Femur (tissue), 1 donor: ENCODE measurements at regions not wholly inside any gene's neighbourhood (a gene's known extent, or its start where the extent isn't known, plus 50 kb on each side); places are given as distances from the start of the nearest gene placed in this dataset.
A peak's percentile ranks its signal among the peaks of the same experiment; 100 is the strongest.
"Not testable (repeated sequence)": the region's sequence is repeated elsewhere in the genome, so short reads cannot be mapped to it uniquely, and the experiment has no call there.

Experiments used
- DNase-seq: peaks from one replicate; pipeline ENCODE4 v3.0.0-alpha.2; 2017

DNA sequence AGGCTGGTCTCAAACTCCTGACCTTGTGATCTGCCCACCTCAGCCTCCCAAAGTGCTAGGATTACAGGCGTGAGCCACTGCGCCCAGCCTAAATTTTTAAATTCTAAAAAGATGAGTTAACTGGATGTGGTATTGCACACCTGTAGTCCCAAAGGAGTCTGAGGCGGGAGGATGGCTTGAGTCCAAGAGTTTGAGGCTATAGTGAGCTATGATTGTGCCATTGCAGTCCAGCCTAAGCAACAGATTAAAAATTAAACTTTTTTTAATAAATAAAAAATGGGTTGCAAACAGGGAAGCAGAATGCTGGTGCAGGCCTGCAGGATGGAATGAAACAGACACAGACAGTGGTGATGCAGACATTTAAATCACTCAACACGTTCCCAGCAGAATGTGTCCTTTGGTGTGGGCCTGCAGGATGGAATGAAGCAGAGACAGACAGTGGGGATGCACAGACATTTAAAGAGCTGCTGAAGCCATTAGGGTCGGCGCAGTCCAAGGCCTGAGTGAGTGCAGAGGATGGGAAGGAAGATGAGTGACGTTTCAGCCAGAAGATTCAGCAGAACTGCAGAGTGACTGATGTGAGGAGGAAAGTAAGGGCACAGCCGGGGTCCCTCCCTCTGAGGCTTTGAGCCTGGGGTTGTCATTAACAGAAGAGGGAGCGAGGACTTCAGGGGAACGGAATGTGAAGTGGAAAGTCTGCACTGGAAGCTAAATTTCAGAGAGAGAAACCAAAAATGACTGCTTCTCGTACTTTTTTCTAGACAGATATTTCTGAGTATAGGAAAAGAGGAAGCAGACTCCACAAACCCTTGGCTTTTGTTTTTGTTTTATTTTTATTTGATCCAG lies 117.5 kb downstream of the RIN2 start:
- peak; percentile 77 for DNase-seq

DNA sequence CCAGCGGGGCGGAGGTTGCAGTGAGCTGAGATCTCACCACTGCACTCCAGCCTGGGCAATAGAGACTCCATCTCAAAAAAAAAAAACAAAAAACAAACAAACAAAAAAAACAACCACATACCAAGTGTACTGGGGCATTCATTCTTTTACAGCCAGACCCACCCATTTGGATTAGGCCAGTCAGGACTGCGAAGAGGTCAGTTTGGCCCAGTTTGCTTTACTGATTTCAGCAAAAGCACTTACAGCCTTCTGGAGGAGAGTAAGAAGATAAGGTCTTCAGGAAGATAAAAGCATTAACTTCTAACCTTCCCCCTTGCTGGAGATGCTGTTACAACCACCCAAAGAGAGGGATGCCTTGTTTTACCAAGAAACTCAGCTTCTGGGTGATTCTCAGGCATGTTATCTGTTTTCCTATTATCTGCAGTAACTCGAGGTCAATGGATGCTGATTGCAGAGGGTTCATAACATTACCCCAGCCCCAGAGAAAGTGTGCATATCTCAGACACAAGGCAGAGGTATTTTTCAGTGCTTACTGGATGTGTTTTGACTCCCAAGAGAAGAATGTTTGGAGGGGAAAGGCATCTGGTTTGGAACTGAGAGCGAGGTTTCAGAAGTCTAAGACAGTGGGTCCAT lies 118.9 kb downstream of the RIN2 start:
- DNase-seq: no peak

DNA sequence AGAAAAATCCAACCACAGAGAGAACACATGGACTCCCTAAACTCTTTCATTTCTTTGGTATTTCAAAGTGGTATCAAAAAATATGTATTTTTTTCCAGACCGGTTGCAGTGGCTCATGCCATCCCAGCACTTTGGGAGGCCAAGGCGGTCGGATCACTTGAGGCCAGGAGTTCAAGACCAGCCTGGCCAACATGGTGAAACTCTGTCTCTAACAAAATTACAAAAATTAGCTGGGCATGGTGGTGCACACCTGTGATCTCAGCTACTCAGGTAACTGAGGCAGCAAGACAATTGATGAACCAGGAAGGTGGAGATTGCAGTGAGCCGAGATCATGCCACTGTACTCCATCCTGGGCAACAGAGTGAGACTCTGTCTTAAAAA lies 121.8 kb downstream of the RIN2 start:
- not testable (repeated sequence) for DNase-seq

DNA sequence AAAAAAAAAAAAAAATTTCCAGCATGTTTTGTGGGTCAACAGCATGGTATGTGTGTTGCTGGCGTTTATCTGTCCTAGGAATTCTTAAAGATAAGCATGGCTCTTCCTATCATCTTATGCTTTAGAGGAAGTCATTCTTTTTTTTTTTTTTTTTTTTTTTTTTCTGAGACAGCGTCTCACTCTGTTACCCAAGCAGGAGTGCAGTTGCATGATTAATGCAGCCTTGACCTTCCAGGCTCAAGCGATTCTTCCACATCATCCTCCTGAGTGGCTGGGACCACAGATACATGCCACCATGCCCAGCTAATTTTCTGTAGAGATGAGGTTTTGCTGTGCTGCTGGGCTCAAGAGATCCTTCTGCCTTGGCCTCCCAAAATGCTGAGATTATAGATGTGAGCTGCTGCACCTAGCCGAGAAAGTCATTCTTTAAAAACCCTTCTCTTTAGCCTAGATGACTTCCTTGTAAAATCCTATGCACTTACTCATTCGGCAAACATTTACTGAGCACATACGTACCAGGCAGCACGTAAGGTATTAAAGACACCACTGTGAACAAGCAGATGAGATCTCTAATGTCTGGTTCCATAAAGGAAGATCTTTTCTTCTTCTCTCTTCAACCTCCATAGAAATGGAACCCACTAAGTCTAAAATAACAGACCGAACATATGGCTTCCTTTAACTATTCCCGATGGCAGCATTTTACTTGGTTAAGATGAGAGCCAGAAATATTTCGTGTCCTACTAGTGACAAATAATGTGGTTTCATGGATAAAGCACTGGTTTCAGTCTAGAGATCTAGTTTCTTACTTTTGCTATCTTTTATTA lies 122.4 kb downstream of the RIN2 start:
- no peak for DNase-seq

DNA sequence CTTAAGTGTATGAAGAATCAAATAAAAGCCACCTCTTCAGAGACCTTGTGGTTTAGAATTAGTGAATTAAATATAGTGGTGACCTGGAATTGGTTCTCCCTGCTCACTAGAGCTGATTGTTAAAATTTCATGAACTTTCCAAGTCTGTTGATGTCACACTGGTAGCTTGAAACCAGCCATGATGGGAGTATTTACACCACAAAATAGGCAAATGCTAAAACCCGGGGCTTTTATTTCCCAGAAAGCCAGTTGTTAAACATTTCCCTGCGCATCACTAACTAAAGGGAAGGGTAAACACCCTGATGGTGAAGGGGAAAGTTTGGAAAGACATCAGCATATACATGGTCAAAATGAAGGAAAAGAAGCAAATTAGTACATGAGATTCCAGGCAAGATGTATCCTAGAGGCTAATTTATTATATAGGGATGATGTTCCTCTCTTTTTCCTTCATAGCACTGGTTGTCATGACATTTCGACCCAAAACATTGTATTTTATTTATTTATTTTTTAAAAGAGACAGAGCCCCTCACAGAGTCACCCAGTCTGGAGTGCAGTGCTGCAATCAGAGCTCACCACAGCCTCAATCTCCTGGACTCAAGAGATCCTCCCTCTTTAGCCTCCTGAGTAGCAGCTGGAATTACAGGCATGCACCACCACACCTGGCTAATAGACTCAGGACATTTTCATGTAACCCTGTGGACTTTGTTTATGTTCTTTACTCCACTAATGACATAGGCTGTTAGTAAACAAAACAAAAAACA lies 123.2 kb downstream of the RIN2 start:
- DNase-seq: no peak

DNA sequence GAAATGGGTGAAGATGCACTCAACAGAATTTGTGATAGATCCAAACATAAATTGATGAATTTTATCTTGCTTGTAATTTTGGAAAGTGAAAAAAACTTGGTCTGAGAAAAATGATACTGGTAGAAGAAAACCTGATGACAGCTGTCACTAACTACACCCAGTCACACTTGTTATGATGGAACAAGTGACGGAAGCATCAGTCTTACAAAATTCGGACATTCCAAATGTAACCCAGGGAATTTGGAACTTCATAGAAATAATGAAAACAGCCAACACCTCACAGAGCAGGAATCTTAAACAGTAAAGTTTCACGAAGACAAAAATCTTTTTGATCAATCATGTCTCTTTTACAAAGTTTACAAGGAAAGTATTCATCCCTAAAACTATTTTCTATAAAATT lies 123.9 kb downstream of the RIN2 start:
- DNase-seq: no peak

DNA sequence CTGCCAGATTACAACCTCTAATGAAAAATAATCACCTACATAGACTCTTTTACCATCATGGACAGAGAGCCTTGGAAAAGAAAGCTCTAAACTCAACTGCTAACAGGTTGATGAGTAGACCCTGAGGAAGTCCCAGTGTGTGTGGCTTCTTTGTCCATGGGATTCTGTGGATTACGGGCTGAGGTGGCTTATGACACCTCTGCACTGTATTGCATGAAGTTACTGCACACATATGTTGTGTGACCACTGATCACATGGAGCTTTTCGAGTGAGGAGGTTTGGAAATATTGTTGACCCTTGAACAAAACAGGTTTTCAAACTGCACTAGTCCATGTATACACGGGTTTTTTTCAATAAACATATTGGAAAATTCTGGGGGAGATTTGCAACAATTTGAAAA lies 124.4 kb downstream of the RIN2 start:
- DNase-seq: no peak

DNA sequence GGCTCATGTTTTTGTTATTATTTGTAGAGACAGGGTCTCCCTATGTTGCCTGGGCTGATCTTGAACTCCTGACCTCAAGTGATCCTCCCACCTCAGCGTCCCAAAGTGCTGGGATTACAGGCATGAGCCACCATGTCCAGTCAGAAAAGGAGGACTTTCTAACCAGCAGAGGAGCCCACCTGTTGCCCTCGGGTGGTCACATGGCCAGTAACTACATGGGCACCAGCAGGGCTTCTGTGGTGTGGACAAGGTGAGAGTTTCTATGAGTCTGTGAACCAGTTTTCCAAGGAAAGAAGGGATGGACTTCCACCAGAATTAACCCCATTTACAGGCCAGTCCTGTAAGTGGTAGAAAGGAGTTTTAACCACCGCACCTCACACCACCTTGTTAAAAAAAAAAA lies 125.4 kb downstream of the RIN2 start:
- no peak for DNase-seq

- no peak for DNase-seq
These were observed 127.5 kb downstream of the RIN2 start for GRCh38 chr20:19885594-19885938.

- peak; percentile 70 for DNase-seq
These were observed 128.0 kb downstream of the RIN2 start for GRCh38 chr20:19885939-19886660.

DNA sequence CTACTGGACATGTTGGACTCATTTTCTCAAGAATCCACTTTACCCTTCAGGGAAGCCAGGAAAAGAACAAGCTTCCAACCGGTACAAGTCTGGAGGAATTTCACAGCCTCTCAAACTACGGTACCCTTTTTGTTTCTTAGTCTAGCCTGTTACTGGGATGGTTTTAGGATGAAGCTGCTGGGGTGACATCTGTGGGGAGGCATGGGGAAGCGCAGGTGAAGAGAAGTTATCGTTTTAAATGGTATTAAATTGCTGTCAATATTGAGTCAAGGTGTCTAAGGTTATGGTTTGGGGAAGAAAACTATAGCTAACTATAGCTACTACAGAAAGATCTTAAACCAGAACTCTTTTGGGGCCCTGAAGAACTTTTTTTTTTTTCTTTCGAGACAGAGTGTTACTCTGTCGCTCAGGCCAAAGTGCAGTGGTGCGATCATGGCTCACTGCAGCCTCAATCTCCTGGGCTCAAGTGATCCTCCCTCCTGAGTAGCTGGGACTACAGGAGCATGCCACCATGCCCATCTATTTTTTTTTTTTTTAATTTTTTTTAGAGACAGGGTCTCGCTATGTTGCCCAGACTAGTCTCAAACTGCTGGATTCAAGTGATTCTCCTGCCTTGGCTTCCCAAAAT lies 128.7 kb downstream of the RIN2 start:
- no peak for DNase-seq

DNA sequence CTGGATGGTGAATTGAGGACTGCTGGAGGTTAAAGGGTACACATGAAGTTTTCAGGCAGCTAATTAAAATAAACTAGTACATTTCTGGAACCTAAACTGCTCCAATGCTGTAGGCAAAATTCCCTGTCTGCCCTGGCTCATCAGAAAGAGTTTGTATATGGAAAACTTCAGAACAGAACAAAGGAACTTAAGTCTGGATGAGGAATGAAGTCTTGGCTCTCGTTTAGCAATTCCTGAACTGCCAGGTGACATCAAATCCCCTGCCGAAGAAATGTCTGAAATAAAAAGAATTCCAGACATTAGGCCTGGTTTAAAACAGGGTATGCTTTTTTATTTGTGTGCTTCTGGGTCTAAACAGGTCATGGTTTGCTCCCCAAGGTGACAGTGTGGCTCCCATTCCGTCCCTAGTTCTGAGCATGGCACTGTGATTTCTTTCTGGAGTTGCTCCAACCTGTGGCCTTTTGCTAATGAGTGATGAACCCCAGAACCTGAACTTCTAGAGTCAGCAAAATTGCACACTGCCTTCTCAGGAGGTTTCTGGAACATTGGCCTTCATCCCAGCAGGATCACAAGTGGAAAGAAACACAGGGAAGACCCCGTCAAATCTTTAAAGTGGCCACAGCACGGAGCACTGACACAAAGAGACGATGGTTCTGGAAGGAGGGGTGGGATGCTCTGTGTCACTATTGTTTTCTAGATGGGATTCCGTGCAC lies 129.4 kb upstream of the NAA20 start:
- peak; percentile 52 for DNase-seq

DNA sequence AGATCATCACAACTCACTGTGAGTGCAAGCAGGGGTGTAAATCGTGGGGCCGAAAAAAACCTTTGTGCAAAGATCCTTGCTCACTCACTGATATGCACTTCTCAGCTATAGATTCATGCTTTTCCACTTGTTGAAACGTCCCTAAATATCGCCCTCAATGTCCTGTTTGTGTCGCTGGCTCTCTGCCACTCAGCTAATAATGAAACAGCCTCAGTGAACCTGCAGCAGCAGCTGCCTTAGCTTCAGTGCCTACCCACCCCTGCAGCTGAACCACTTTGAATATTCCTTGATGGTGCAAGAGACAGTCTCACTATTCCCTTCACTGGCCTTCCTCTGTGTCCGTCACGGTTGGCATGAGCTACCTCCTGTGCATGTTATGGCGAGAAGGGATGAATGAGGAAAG lies 128.9 kb upstream of the NAA20 start:
- peak; percentile 52 for DNase-seq

- DNase-seq: peak; percentile 83
These were observed 127.9 kb upstream of the NAA20 start for GRCh38 chr20:19889011-19889953.

DNA sequence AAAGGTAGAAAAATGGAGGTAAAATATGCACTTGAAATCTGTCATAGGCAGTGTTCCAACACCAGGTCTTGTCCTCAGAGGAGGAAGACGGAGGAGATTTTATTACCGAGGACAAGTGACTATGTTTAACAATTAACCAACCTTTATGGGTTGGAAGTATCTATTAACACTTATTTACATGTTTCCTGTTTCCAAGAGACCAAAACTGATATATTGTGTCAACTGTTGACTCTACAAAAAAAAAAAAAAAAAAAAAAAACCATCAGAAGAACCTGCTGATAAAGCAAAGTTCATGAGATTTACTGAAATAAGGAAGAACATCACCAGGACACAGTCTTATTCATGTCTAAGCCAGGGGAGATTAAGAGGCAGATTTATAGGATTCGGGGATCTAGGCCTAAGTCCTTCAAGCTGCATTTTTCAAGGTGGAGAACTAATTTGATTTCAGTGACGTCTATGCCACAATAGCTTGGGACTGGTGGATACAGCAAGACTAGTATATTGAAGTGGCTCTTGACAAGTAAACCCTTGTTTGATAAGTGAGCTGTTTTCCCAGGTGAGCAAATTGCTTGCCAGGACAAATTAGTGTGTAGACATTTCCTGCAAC lies 126.6 kb upstream of the NAA20 start:
- no peak for DNase-seq

- DNase-seq: no peak
These were observed 123.8 kb upstream of the NAA20 start for GRCh38 chr20:19893356-19893755.

GRCh38 chr20:19895761-19896160 lies 121.4 kb upstream of the NAA20 start:
- DNase-seq: no peak

GRCh38 chr20:19897891-19898290 lies 119.3 kb upstream of the NAA20 start:
- DNase-seq: no peak

DNA sequence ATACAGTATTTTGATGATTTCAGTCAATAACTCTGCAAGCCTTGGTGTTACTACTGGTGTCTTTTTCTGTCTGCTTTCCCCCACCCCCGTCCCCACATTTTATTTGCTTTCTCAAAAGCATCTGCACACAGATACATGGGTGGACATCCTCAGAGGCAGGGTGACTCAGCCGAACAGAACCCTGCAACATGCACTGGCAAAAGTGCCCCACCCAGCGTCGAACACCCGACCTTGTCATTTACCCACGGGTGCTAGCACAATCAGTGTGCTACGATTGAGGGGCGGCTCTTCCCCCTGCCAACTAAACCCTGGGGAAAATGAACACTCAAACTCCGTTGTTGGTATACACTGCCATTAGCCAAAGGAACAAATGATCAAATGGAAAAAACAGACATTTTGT lies 115.9 kb upstream of the NAA20 start:
- DNase-seq: no peak
